Fibroblast of skin of back (primary cell): ENCODE measurements at regions not wholly inside any gene's neighbourhood (a gene's known extent, or its start where the extent isn't known, plus 50 kb on each side); places are given as distances from the start of the nearest gene placed in this dataset.

Source experiments
- DNase-seq: peaks from one replicate; pipeline ENCODE4 v3.0.0-alpha.2; 2013

GRCh38 chrY:7464742-7465141 is 553.2 kb upstream of the AMELY start:
- DNase-seq, result peak; percentile 26

GRCh38 chrY:7463711-7464110 is 552.2 kb upstream of the AMELY start:
- peak; percentile 13 for DNase-seq

- peak; percentile 68 for DNase-seq
Observed at GRCh38 chrY:7463196-7463595, 551.6 kb upstream of the AMELY start.

- DNase-seq, result peak; percentile 84
Observed at GRCh38 chrY:7462657-7463056, 551.1 kb upstream of the AMELY start.

- peak; percentile 98 for DNase-seq
Observed at GRCh38 chrY:7461873-7462525, 550.4 kb upstream of the AMELY start.

- no peak for DNase-seq
Observed at GRCh38 chrY:7459802-7460201, 548.2 kb upstream of the AMELY start.

- DNase-seq, result peak; percentile 80
Observed at GRCh38 chrY:7458301-7459078, 546.9 kb upstream of the AMELY start.

- DNase-seq, result peak; percentile 90
Observed at GRCh38 chrY:7457286-7458015, 545.9 kb upstream of the AMELY start.

GRCh38 chrY:7455626-7456025 is 544.1 kb upstream of the AMELY start:
- peak; percentile 92 for DNase-seq

- DNase-seq, result peak; percentile 60
Observed at GRCh38 chrY:7453336-7453735, 541.8 kb upstream of the AMELY start.

GRCh38 chrY:7452246-7452645 is 540.7 kb upstream of the AMELY start:
- DNase-seq, result no peak

GRCh38 chrY:7449860-7450259 is 538.3 kb upstream of the AMELY start:
- DNase-seq, result no peak

GRCh38 chrY:7448687-7449086 is 537.1 kb upstream of the AMELY start:
- DNase-seq, result no peak

- DNase-seq, result peak; percentile 87
Observed at GRCh38 chrY:7447881-7448516, 536.4 kb upstream of the AMELY start.

GRCh38 chrY:7444141-7444540 is 532.6 kb upstream of the AMELY start:
- no peak for DNase-seq

GRCh38 chrY:7440796-7441530 is 529.4 kb upstream of the AMELY start:
- no peak for DNase-seq

GRCh38 chrY:7437086-7437485 is 525.5 kb upstream of the AMELY start:
- no peak for DNase-seq

- peak; percentile 86 for DNase-seq
Observed at GRCh38 chrY:7433817-7434809, 522.6 kb upstream of the AMELY start.

GRCh38 chrY:7419165-7419564 is 507.6 kb upstream of the AMELY start:
- DNase-seq, result peak; percentile 38

- no peak for DNase-seq
Observed at GRCh38 chrY:7417946-7418345, 506.4 kb upstream of the AMELY start.

GRCh38 chrY:7416406-7416805 is 504.9 kb upstream of the AMELY start:
- DNase-seq, result no peak
